Parathyroid adenoma (tissue), 2 donors: ENCODE measurements at regions not wholly inside any gene's neighbourhood (a gene's known extent, or its start where the extent isn't known, plus 50 kb on each side); places are given as distances from the start of the nearest gene placed in this dataset.

Experiments used
- H2AFZ ChIP-seq: fragments of 300-600 bp; sonication (generic); one replicate; pipeline ENCODE4 v1.7.0; 2017; ENCODE audit warnings: antibody characterized with exemption, mild to moderate bottlenecking
- H3K27ac ChIP-seq: fragments of 300-600 bp; sonication (generic); one replicate; pipeline ENCODE4 v1.7.0; 2017
- H3K27me3 ChIP-seq: fragments of 300-600 bp; sonication (generic); one replicate; pipeline ENCODE4 v1.7.0; 2017; ENCODE audit warnings: low read length; ENCODE audit not compliant: control insufficient read depth, insufficient read depth
- H3K36me3 ChIP-seq: fragments of 300-600 bp; sonication (generic); one replicate; pipeline ENCODE4 v1.7.0; 2017; ENCODE audit warnings: low read length; ENCODE audit not compliant: control insufficient read depth, insufficient read depth
- H3K4me1 ChIP-seq: fragments of 300-600 bp; sonication (generic); one replicate; pipeline ENCODE4 v1.7.0; 2017; ENCODE audit warnings: control low read depth
- H3K4me2 ChIP-seq: fragments of 300-600 bp; sonication (generic); one replicate; pipeline ENCODE4 v1.7.0; 2017; ENCODE audit warnings: low read length
- H3K4me3 ChIP-seq: fragments of 300-600 bp; sonication (generic); one replicate; pipeline ENCODE4 v1.7.0; 2017; ENCODE audit warnings: low read depth, low read length
- H3K79me2 ChIP-seq: fragments of 300-600 bp; sonication (generic); one replicate; pipeline ENCODE4 v1.7.0; 2017; ENCODE audit warnings: control low read depth
- H3K9ac ChIP-seq: fragments of 300-600 bp; sonication (generic); one replicate; pipeline ENCODE4 v1.7.0; 2017; ENCODE audit warnings: mild to moderate bottlenecking
- H3K9me3 ChIP-seq: fragments of 300-600 bp; sonication (generic); one replicate; pipeline ENCODE4 v1.7.0; 2017; ENCODE audit warnings: low read length; ENCODE audit not compliant: control insufficient read depth
- TF ChIP-seq, protein P1 (sequence below): fragments of 300-600 bp; sonication (generic); IDR thresholded peaks from one replicate; pipeline ENCODE4 v1.7.0; 2017; ENCODE audit warnings: antibody characterized with exemption, mild to moderate bottlenecking
- donor health status: primary hyperparathyroidism.

DNA sequence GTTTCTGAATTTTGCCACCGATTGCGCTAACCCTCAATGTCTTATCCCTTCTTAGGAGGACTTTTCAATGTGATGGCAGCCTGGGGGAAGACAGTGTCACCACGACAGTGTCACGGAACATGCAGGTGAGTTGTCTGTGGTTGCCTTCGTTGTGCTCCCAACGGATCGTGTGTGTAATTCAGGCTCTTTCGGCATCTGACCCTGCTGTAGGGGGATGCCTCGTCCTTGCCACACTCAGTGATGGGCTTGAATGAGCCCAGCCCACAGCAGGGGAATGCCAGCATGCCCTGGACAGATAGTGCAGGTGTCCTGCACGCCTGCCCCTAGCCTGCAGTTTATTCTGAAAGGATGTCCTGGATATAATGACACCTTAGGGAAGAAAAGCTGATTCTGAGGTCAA is 123.8 kb upstream of the RTL1 start:
- no peak overlapping the region for H2AFZ ChIP-seq
- H3K9ac ChIP-seq = no peak overlapping the region
- no peaks in the 10 kb centered on the region for H3K79me2 ChIP-seq
- no peak overlapping the region for H3K27ac ChIP-seq
- H3K4me3 ChIP-seq = no peak overlapping the region
- TF ChIP-seq, protein P1, sequence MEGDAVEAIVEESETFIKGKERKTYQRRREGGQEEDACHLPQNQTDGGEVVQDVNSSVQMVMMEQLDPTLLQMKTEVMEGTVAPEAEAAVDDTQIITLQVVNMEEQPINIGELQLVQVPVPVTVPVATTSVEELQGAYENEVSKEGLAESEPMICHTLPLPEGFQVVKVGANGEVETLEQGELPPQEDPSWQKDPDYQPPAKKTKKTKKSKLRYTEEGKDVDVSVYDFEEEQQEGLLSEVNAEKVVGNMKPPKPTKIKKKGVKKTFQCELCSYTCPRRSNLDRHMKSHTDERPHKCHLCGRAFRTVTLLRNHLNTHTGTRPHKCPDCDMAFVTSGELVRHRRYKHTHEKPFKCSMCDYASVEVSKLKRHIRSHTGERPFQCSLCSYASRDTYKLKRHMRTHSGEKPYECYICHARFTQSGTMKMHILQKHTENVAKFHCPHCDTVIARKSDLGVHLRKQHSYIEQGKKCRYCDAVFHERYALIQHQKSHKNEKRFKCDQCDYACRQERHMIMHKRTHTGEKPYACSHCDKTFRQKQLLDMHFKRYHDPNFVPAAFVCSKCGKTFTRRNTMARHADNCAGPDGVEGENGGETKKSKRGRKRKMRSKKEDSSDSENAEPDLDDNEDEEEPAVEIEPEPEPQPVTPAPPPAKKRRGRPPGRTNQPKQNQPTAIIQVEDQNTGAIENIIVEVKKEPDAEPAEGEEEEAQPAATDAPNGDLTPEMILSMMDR = no peak
- H3K4me2 ChIP-seq = no peak overlapping the region
- H3K27me3 ChIP-seq = no peaks in the 10 kb centered on the region
- no peaks in the 10 kb centered on the region for H3K36me3 ChIP-seq
- H3K9me3 ChIP-seq = no peaks in the 10 kb centered on the region
- no peaks in the 10 kb centered on the region for H3K4me1 ChIP-seq

DNA sequence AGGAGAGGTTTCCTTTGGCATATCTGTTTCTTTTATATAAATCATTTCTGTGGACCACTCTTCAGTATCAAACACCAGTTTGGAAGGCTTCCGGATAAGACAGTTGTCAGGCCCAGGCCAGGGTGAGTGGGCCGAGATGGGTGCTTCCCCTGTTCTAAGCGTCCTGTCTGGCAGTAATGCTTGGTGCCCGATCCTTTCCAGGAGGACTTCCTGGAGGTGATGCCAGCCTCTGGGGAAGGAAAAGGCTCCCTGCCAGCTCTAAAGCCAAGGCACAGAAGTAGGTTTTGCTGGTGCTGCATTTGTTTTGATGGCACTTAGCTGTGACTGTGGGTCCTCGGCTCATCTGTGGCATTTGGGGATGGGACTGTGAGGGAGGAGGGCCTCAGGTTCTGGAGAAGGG is 124.4 kb upstream of the RTL1 start:
- Histone ChIP-seq H3K4me3 (no peak overlapping the region), H3K27ac (no peak overlapping the region), H3K9ac (no peak overlapping the region), H3K27me3 (no peaks in the 10 kb centered on the region), H3K4me2 (no peak overlapping the region), H3K9me3 (no peaks in the 10 kb centered on the region), H3K4me1 (no peaks in the 10 kb centered on the region), H2AFZ (no peak overlapping the region), H3K79me2 (no peaks in the 10 kb centered on the region), H3K36me3 (no peaks in the 10 kb centered on the region)
- TF ChIP-seq, protein P1 = no peak

DNA sequence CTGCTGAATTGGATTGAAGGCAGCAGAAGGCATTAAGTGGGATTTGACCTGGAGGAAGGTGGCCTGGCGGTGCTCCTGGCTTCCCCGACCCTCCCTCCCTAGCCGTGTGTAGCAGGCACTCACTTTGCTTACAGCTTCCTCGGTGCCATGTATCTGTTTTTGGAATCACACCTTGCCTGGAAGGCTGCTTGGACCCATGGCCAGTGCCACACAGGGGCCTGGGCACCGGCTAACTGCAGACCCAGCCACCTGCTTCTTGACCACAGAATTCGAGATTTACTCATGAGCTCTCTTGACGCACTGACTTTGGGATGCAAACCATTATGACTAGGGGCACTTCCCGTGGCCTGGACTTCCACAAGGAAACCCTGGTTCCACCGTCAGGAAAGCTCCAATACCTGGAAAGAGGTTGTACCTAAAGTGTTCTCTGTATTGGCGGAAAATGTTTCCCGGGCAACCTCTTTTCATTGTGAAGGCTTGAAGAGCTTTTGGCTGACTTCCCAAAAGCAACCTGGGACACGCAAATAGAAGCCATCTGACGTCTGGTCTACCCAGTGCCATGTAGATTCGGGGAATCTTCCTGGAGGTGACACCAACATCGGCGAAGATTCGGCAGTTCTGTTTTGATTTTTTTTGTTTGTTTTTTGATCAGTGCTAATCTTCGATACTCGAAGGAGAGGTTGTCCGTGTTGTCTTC is 125.6 kb upstream of the RTL1 start:
- Histone ChIP-seq H3K36me3 (no peaks in the 10 kb centered on the region), H3K27me3 (no peaks in the 10 kb centered on the region), H3K27ac (no peak overlapping the region), H3K9ac (no peak overlapping the region), H2AFZ (no peak overlapping the region), H3K4me2 (no peak overlapping the region), H3K9me3 (no peaks in the 10 kb centered on the region), H3K79me2 (no peaks in the 10 kb centered on the region), H3K4me3 (no peak overlapping the region), H3K4me1 (no peaks in the 10 kb centered on the region)
- TF ChIP-seq, protein P1 = no peak

DNA sequence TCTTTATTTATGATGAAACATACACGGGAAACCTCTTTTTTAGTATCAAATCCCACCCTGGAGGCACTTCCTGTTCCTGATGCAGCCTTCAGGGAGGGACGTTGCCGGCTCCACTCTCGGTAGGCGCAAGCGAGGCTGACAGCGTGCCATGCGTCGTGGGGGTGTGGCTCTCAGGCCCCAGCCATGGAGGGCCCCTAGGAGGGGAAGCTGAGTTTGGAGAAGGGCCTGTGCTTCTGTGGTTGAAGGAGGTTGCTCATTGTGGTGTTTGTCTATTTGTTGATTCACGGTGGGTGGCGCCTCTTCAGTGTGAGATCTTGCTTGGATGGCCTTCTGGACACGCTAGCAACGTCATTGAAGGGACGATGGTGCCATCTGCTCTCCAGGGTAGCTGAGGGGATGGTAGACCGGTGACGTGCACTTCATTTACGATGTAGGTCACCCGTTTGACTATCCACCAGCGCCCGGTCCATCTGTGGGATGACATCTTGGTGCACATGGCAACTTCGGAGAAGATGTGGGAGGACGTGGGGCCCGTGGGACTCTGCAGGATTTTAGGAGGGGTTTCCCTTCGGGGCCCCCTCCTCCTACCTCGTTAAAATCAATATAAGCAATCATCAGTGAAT is 126.3 kb upstream of the RTL1 start:
- Histone ChIP-seq H3K4me1 (no peaks in the 10 kb centered on the region), H3K27me3 (no peaks in the 10 kb centered on the region), H3K9ac (no peak overlapping the region), H3K27ac (no peak overlapping the region), H3K36me3 (no peaks in the 10 kb centered on the region), H2AFZ (no peak overlapping the region), H3K4me2 (no peak overlapping the region), H3K9me3 (no peaks in the 10 kb centered on the region), H3K79me2 (no peaks in the 10 kb centered on the region), H3K4me3 (no peak overlapping the region)
- TF ChIP-seq, protein P1 = no peak

DNA sequence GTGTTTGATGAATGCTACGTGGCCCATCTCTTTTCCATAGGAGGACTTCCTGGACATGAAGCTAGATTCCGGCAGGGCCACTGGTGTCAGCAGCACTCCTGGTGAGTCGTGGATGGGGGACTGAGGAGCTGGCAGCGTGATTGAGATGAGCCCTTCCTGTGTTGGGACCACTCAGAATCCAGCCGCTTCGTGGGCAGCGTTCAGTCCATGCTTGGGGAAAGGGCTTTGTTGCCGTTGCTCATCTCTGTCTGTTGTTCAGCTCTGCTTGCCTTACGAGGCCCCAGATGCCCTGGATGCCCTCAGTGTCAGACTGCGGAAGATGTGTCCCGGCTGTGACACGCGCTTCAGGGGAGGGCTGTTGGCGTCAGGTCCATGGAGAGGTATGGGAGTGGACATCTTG is 127.1 kb upstream of the RTL1 start:
- TF ChIP-seq, protein P1 = no peak
- Histone ChIP-seq H3K9me3 (no peaks in the 10 kb centered on the region), H3K4me2 (no peak overlapping the region), H3K4me3 (no peak overlapping the region), H3K27me3 (no peaks in the 10 kb centered on the region), H3K79me2 (no peaks in the 10 kb centered on the region), H3K36me3 (no peaks in the 10 kb centered on the region), H2AFZ (no peak overlapping the region), H3K9ac (no peak overlapping the region), H3K27ac (no peak overlapping the region), H3K4me1 (no peaks in the 10 kb centered on the region)
